ENCODE measurements at regions not wholly inside any gene's neighbourhood (a gene's known extent, or its start where the extent isn't known, plus 50 kb on each side); places are given as distances from the start of the nearest gene placed in this dataset.

GRCh38 chr2:189254268-189254883 lies 74.8 kb upstream of the COL5A2 start:
- TF ChIP-seq, protein P1, sequence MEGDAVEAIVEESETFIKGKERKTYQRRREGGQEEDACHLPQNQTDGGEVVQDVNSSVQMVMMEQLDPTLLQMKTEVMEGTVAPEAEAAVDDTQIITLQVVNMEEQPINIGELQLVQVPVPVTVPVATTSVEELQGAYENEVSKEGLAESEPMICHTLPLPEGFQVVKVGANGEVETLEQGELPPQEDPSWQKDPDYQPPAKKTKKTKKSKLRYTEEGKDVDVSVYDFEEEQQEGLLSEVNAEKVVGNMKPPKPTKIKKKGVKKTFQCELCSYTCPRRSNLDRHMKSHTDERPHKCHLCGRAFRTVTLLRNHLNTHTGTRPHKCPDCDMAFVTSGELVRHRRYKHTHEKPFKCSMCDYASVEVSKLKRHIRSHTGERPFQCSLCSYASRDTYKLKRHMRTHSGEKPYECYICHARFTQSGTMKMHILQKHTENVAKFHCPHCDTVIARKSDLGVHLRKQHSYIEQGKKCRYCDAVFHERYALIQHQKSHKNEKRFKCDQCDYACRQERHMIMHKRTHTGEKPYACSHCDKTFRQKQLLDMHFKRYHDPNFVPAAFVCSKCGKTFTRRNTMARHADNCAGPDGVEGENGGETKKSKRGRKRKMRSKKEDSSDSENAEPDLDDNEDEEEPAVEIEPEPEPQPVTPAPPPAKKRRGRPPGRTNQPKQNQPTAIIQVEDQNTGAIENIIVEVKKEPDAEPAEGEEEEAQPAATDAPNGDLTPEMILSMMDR (IDR thresholded peaks at IDR 0.05), result no peak
- no peak for TF ChIP-seq POLR2A (IDR thresholded peaks at IDR 0.05)
